ENCODE measurements at regions not wholly inside any gene's neighbourhood (a gene's known extent, or its start where the extent isn't known, plus 50 kb on each side); places are given as distances from the start of the nearest gene placed in this dataset.

GRCh38 chr5:9861666-9862256 lies 231.6 kb upstream of the TAS2R1 start:
- Histone ChIP-seq H3K9me3 (peaks cover 0 to 3% of the 10 kb centered on the region in 2 donors), H3K4me1 (no peaks in the 10 kb centered on the region), H3K4me3 (no peak overlapping the region), H3K27ac (no peak overlapping the region), H3K27me3 (no peaks in the 10 kb centered on the region), H3K36me3 (no peaks in the 10 kb centered on the region)
- intact Hi-C loops (cut with DNase I; ENCODE audit: low total_unique reads), result no loop called here
- no peak for DNase-seq
- TF ChIP-seq POLR2A (IDR thresholded peaks at IDR 0.05) (no peak), CTCF (IDR thresholded peaks at IDR 0.05) (no peak)

- Histone ChIP-seq H3K27ac (no peak overlapping the region), H3K27me3 (no peaks in the 10 kb centered on the region), H3K4me3 (no peak overlapping the region), H3K9me3 (no peaks in the 10 kb centered on the region), H3K36me3 (no peaks in the 10 kb centered on the region), H3K4me1 (no peaks in the 10 kb centered on the region)
- no peak for DNase-seq
- intact Hi-C loops (cut with DNase I; ENCODE audit: low total_unique reads), result no loop called here
- no peak for TF ChIP-seq CTCF (IDR thresholded peaks at IDR 0.05)
- no peak for TF ChIP-seq POLR2A (IDR thresholded peaks at IDR 0.05)
Measured at GRCh38 chr5:9859808-9860207, 229.7 kb upstream of the TAS2R1 start.

GRCh38 chr5:9858043-9858442 lies 227.9 kb upstream of the TAS2R1 start:
- intact Hi-C loops (cut with DNase I; ENCODE audit: low total_unique reads), result no loop called here
- no peak for DNase-seq

GRCh38 chr5:9853309-9853708 lies 223.2 kb upstream of the TAS2R1 start:
- Histone ChIP-seq H3K36me3 (no peaks in the 10 kb centered on the region), H3K4me3 (no peak overlapping the region), H3K4me1 (no peaks in the 10 kb centered on the region), H3K27me3 (no peaks in the 10 kb centered on the region), H3K27ac (no peak overlapping the region), H3K9me3 (no peaks in the 10 kb centered on the region)
- TF ChIP-seq CTCF (IDR thresholded peaks at IDR 0.05) (no peak), POLR2A (IDR thresholded peaks at IDR 0.05) (no peak)
- intact Hi-C loops (cut with DNase I; ENCODE audit: low total_unique reads), result no loop called here
- DNase-seq, result no peak

More at GRCh38 chr5:9858043-9858442, 227.9 kb upstream of the TAS2R1 start:
- no peak overlapping the region for H3K27ac ChIP-seq
- TF ChIP-seq POLR2A (IDR thresholded peaks at IDR 0.05) (no peak), CTCF (IDR thresholded peaks at IDR 0.05) (no peak)
- H3K36me3 ChIP-seq, result no peaks in the 10 kb centered on the region
- no peak overlapping the region for H3K4me3 ChIP-seq
- no peaks in the 10 kb centered on the region for H3K9me3 ChIP-seq
- H3K27me3 ChIP-seq, result no peaks in the 10 kb centered on the region
- H3K4me1 ChIP-seq, result no peaks in the 10 kb centered on the region

- TF ChIP-seq POLR2A (IDR thresholded peaks at IDR 0.05) (no peak), CTCF (IDR thresholded peaks at IDR 0.05) (no peak)
- H3K9me3 ChIP-seq, result no peaks in the 10 kb centered on the region
- intact Hi-C loops (cut with DNase I; ENCODE audit: low total_unique reads), result no loop called here
- no peaks in the 10 kb centered on the region for H3K27me3 ChIP-seq
- no peak overlapping the region for H3K27ac ChIP-seq
- no peak overlapping the region for H3K4me3 ChIP-seq
- H3K36me3 ChIP-seq, result no peaks in the 10 kb centered on the region
- H3K4me1 ChIP-seq, result no peaks in the 10 kb centered on the region
- no peak for DNase-seq
Measured at GRCh38 chr5:9852671-9853070, 222.5 kb upstream of the TAS2R1 start.

Measured in uterus (tissue), 3 donors.